ENCODE measurements at regions not wholly inside any gene's neighbourhood (a gene's known extent, or its start where the extent isn't known, plus 50 kb on each side); places are given as distances from the start of the nearest gene placed in this dataset.

DNA sequence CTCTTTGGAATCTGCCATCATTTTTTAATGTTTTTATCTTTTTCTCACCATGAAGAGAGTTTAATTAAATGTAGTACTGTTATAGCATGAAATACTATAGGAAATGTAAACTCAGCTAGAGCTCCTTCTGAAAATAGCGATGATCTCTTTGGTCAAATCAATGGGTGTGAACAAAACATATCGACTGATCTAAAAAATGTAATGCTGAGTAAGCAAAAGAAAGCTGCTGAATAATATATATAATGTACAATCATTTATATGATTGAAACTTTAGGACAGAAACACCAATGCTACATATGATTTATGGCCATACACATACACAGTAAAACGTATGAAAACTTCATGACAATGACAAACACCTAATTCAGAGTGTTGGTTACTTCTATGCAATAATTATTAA, 150.8 kb upstream of the TUBA3C start:
- intact Hi-C loops (cut with micrococcal nuclease), result no loop called here
- BruUV-seq (replicated peaks), result no TSS peak
- POLR2A ChIA-PET, result no interaction called here
- DNase-seq (ENCODE audit: low read depth, low spot score) (no peak), ATAC-seq (no peak)
- no peak for TF ChIP-seq SIN3A (IDR thresholded peaks at IDR 0.05; ENCODE audit: low read depth)
- TF ChIP-seq, protein P1, sequence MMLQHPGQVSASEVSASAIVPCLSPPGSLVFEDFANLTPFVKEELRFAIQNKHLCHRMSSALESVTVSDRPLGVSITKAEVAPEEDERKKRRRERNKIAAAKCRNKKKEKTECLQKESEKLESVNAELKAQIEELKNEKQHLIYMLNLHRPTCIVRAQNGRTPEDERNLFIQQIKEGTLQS (IDR thresholded peaks at IDR 0.05), result no peak
- no peak for TF ChIP-seq EZH2 (IDR thresholded peaks at IDR 0.05)
- TF ChIP-seq EZH2phosphoT487 (IDR thresholded peaks at IDR 0.05; ENCODE audit: borderline replicate concordance), result no peak
- no peak for TF ChIP-seq CEBPB (IDR thresholded peaks at IDR 0.05; ENCODE audit: low read depth)
- TF ChIP-seq, protein P2, sequence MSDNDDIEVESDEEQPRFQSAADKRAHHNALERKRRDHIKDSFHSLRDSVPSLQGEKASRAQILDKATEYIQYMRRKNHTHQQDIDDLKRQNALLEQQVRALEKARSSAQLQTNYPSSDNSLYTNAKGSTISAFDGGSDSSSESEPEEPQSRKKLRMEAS (IDR thresholded peaks at IDR 0.05), result no peak
- TF ChIP-seq POLR2A (IDR thresholded peaks at IDR 0.05; ENCODE audit: borderline replicate concordance, extremely low read depth, insufficient read depth, insufficient read length), result no peak
- no peak for TF ChIP-seq ZNF274 (IDR thresholded peaks at IDR 0.05; ENCODE audit: low read depth, low read length)
- no peak for TF ChIP-seq YY1 (IDR thresholded peaks at IDR 0.05; ENCODE audit: extremely low read depth, insufficient replicate concordance, low read depth, low read length)
- no peak overlapping the region for H2AFZ ChIP-seq (ENCODE audit: low read depth, low read length, poor library complexity, severe bottlenecking)
- H3K4me3 ChIP-seq (replicated peaks in 1 of 2; ENCODE audit: low read depth in 1 of 2, low read length in 2 of 2), result no peak overlapping the region
- H3K36me3 ChIP-seq (ENCODE audit: control insufficient read depth in 1 of 2, insufficient read depth in 2 of 2, low read length in 2 of 2), result no peaks in the 10 kb centered on the region
- no peak overlapping the region for H3K27ac ChIP-seq (ENCODE audit: low read depth, low read length)
- no peaks in the 10 kb centered on the region for H3K79me2 ChIP-seq (ENCODE audit: insufficient read depth, low read length)
- RAD21 ChIA-PET (ENCODE audit: low non-redundant PET in 1 of 2, low total read pairs in 2 of 2, uncharacterized antibody in 2 of 2, unreplicated experiment in 2 of 2), result no interaction called here
- no peaks in the 10 kb centered on the region for H3K9me2 ChIP-seq (ENCODE audit: insufficient read depth)
- H3K27me3 ChIP-seq (ENCODE audit: insufficient read depth, low read length), result no peaks in the 10 kb centered on the region
- no peaks in the 10 kb centered on the region for H3K9me3 ChIP-seq (ENCODE audit: control insufficient read depth in 1 of 2, insufficient read depth in 1 of 2, low read depth in 1 of 2, low read length in 2 of 2)
- no peaks in the 10 kb centered on the region for H4K20me1 ChIP-seq (ENCODE audit: insufficient read depth)
- H3K4me1 ChIP-seq (ENCODE audit: control insufficient read depth in 1 of 2, insufficient read depth in 2 of 2, low read length in 2 of 2), result no peaks in the 10 kb centered on the region
- no peak overlapping the region for H3K9ac ChIP-seq (ENCODE audit: low read length)
- no peak overlapping the region for H3K4me2 ChIP-seq (ENCODE audit: low read length)
- CTCF ChIA-PET, result no interaction called here

DNA sequence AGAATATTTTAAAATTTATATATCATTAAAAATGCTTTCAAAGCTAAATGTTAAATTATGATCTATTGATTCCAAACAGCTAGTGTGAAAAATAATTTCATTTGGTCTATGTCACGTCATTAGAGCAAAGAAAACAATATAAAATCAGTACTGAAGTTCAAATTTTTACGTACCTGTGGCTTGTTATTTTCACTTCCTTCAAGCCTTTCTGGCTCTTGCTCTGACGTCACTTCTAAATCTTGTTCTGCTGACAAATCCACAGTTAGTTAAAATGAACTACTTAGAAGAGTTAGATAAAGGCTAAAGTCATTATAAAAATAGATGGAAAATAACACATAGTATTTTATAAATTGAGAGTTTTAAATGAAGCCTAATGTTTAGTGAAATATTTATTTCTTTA, 147.7 kb upstream of the TUBA3C start:
- no peaks in the 10 kb centered on the region for H3K4me1 ChIP-seq (ENCODE audit: control insufficient read depth in 1 of 2, insufficient read depth in 2 of 2, low read length in 2 of 2)
- POLR2A ChIA-PET, result no interaction called here
- H3K9me2 ChIP-seq (ENCODE audit: insufficient read depth), result no peaks in the 10 kb centered on the region
- no peak overlapping the region for H3K9ac ChIP-seq (ENCODE audit: low read length)
- no peak overlapping the region for H2AFZ ChIP-seq (ENCODE audit: low read depth, low read length, poor library complexity, severe bottlenecking)
- ATAC-seq, result no peak
- TF ChIP-seq EGR1 (IDR thresholded peaks at IDR 0.05; ENCODE audit: low read depth) (no peak), SRF (IDR thresholded peaks at IDR 0.05; ENCODE audit: low read depth) (no peak), SP1 (IDR thresholded peaks at IDR 0.05; ENCODE audit: low read depth) (no peak), TCF7L2 (IDR thresholded peaks at IDR 0.05; ENCODE audit: borderline replicate concordance, extremely low read depth, insufficient read depth, insufficient read length) (no peak), FOSL1 (IDR thresholded peaks at IDR 0.05; ENCODE audit: low read depth) (no peak)
- TF ChIP-seq, protein P3, sequence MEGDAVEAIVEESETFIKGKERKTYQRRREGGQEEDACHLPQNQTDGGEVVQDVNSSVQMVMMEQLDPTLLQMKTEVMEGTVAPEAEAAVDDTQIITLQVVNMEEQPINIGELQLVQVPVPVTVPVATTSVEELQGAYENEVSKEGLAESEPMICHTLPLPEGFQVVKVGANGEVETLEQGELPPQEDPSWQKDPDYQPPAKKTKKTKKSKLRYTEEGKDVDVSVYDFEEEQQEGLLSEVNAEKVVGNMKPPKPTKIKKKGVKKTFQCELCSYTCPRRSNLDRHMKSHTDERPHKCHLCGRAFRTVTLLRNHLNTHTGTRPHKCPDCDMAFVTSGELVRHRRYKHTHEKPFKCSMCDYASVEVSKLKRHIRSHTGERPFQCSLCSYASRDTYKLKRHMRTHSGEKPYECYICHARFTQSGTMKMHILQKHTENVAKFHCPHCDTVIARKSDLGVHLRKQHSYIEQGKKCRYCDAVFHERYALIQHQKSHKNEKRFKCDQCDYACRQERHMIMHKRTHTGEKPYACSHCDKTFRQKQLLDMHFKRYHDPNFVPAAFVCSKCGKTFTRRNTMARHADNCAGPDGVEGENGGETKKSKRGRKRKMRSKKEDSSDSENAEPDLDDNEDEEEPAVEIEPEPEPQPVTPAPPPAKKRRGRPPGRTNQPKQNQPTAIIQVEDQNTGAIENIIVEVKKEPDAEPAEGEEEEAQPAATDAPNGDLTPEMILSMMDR (IDR thresholded peaks at IDR 0.05 in 2 of 3, conservative IDR thresholded peaks at IDR 0.05 in 1 of 3; ENCODE audit: borderline replicate concordance in 1 of 3, insufficient read depth in 1 of 3, low read depth in 2 of 3, low read length in 2 of 3), result no peak
- TF ChIP-seq, protein P4, sequence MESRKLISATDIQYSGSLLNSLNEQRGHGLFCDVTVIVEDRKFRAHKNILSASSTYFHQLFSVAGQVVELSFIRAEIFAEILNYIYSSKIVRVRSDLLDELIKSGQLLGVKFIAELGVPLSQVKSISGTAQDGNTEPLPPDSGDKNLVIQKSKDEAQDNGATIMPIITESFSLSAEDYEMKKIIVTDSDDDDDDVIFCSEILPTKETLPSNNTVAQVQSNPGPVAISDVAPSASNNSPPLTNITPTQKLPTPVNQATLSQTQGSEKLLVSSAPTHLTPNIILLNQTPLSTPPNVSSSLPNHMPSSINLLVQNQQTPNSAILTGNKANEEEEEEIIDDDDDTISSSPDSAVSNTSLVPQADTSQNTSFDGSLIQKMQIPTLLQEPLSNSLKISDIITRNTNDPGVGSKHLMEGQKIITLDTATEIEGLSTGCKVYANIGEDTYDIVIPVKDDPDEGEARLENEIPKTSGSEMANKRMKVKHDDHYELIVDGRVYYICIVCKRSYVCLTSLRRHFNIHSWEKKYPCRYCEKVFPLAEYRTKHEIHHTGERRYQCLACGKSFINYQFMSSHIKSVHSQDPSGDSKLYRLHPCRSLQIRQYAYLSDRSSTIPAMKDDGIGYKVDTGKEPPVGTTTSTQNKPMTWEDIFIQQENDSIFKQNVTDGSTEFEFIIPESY (IDR thresholded peaks at IDR 0.05; ENCODE audit: extremely low read depth, insufficient replicate concordance, low read length), result no peak
- TF ChIP-seq, protein P2 (IDR thresholded peaks at IDR 0.05), result no peak
- H3K36me3 ChIP-seq (ENCODE audit: control insufficient read depth in 1 of 2, insufficient read depth in 2 of 2, low read length in 2 of 2), result no peaks in the 10 kb centered on the region
- no peak overlapping the region for H3K4me3 ChIP-seq (replicated peaks in 1 of 2; ENCODE audit: low read depth in 1 of 2, low read length in 2 of 2)
- no peak overlapping the region for H3K4me2 ChIP-seq (ENCODE audit: low read length)
- H4K20me1 ChIP-seq (ENCODE audit: insufficient read depth), result no peaks in the 10 kb centered on the region
- no peaks in the 10 kb centered on the region for H3K9me3 ChIP-seq (ENCODE audit: control insufficient read depth in 1 of 2, insufficient read depth in 1 of 2, low read depth in 1 of 2, low read length in 2 of 2)
- H3K27me3 ChIP-seq (ENCODE audit: insufficient read depth, low read length), result no peaks in the 10 kb centered on the region
- BruUV-seq (replicated peaks), result no TSS peak
- no peak overlapping the region for H3K27ac ChIP-seq (ENCODE audit: low read depth, low read length)
- RAD21 ChIA-PET (ENCODE audit: low non-redundant PET in 1 of 2, low total read pairs in 2 of 2, uncharacterized antibody in 2 of 2, unreplicated experiment in 2 of 2), result no interaction called here
- intact Hi-C loops (cut with micrococcal nuclease), result no loop called here
- no peaks in the 10 kb centered on the region for H3K79me2 ChIP-seq (ENCODE audit: insufficient read depth, low read length)
- DNase-seq (ENCODE audit: low read depth, low spot score), result no peak
- CTCF ChIA-PET, result no interaction called here
